Left lung (tissue), 4 donors: ENCODE measurements at regions not wholly inside any gene's neighbourhood (a gene's known extent, or its start where the extent isn't known, plus 50 kb on each side); places are given as distances from the start of the nearest gene placed in this dataset.
"Not testable (repeated sequence)": the region's sequence is repeated elsewhere in the genome, so short reads cannot be mapped to it uniquely, and the experiment has no call there.

Source experiments
- ATAC-seq: fragments of 200-7000 bp; cut with Tn5 transposase; one replicate; pipeline ENCODE4 v1.9.1; 2020; ENCODE audit warnings: moderate library complexity
- DNase-seq, 4 donors: peaks; one replicate each; pipeline ENCODE4 v3.0.0-alpha.2; 2013 to 2020
- H3K27ac ChIP-seq, 2 donors: fragments of 200-600 bp; sonication (generic) in 1 of 2; one replicate each; pipeline versions ENCODE4 v1.5.0 to v1.8.0; 2020 to 2021
- H3K27me3 ChIP-seq, 2 donors: fragments of 200-600 bp; sonication (generic) in 1 of 2; one replicate each; pipeline versions ENCODE4 v1.5.0 to v1.8.0; 2020 to 2021
- H3K36me3 ChIP-seq, 2 donors: fragments of 200-600 bp; sonication (generic) in 1 of 2; one replicate each; pipeline versions ENCODE4 v1.5.0 to v1.8.0; 2020 to 2021
- H3K4me1 ChIP-seq, 2 donors: fragments of 200-600 bp; one replicate each; pipeline ENCODE4 v1.8.0; 2021
- H3K4me3 ChIP-seq, 2 donors: fragments of 200-600 bp; sonication (generic) in 1 of 2; one replicate each; pipeline versions ENCODE4 v1.5.0 to v1.8.0; 2020 to 2021; ENCODE audit warnings: mild to moderate bottlenecking in 1 of 2
- H3K9me3 ChIP-seq, 2 donors: fragments of 200-600 bp; sonication (generic) in 1 of 2; one replicate each; pipeline versions ENCODE4 v1.5.0 to v1.8.0; 2020 to 2021
- CTCF ChIP-seq, 2 donors: fragments of 200-600 bp; sonication (generic) in 1 of 2; IDR thresholded peaks; one replicate each; pipeline versions ENCODE4 v1.5.0 to v1.8.0; 2021; ENCODE audit warnings: antibody characterized with exemption in 2 of 2
- intact Hi-C, 2 donors: fragments of 100-400 bp; cut with DNase I; formaldehyde crosslinking; loops; one replicate each; pipeline versions ENCODE4 v1.11.2 to v1.14.2; 2022
- donor health status: DM: no; HTN: yes; CAD: no.
- donor health status: DM: no; HTN: no; CAD: no.

- DNase-seq = no peak
- Histone ChIP-seq H3K4me3 (no peak overlapping the region), H3K4me1 (peaks cover 0 to 6% of the 10 kb centered on the region in 2 donors), H3K9me3 (no peaks in the 10 kb centered on the region), H3K36me3 (no peaks in the 10 kb centered on the region), H3K27me3 (no peaks in the 10 kb centered on the region), H3K27ac (no peak overlapping the region)
- intact Hi-C loops = no loop called here
- no peak for TF ChIP-seq CTCF (IDR thresholded peaks at IDR 0.05)
- ATAC-seq = no peak
These were observed 172.6 kb downstream of the SKIDA1 start for GRCh38 chr10:21352886-21353285.

GRCh38 chr10:21351594-21351993, 173.9 kb downstream of the SKIDA1 start:
- H3K9me3 ChIP-seq, H3K27ac ChIP-seq, intact Hi-C loops, H3K4me3 ChIP-seq, H3K27me3 ChIP-seq, ATAC-seq, DNase-seq, H3K4me1 ChIP-seq, H3K36me3 ChIP-seq: not testable (repeated sequence)

- intact Hi-C loops = no loop called here
- Histone ChIP-seq H3K9me3 (no peaks in the 10 kb centered on the region), H3K36me3 (no peaks in the 10 kb centered on the region), H3K27me3 (no peaks in the 10 kb centered on the region), H3K4me3 (no peak overlapping the region), H3K4me1 (peaks cover 0 to 6% of the 10 kb centered on the region in 2 donors), H3K27ac (peak overlapping the region in 1 of 2 donors; percentile 54)
- no peak for TF ChIP-seq CTCF (IDR thresholded peaks at IDR 0.05)
- DNase-seq (no peak), ATAC-seq (peak; percentile 16)
These were observed 175.6 kb downstream of the SKIDA1 start for GRCh38 chr10:21349912-21350286.

GRCh38 chr10:21347785-21348170, 177.7 kb downstream of the SKIDA1 start:
- DNase-seq (peak in 1 of 4 donors; percentile 60), ATAC-seq (no peak)
- no peaks in the 10 kb centered on the region for H3K9me3 ChIP-seq
- H3K4me3 ChIP-seq = no peak overlapping the region
- H3K27ac ChIP-seq = no peak overlapping the region
- no peaks in the 10 kb centered on the region for H3K27me3 ChIP-seq
- H3K4me1 ChIP-seq = peaks cover 0 to 6% of the 10 kb centered on the region in 2 donors
- no peaks in the 10 kb centered on the region for H3K36me3 ChIP-seq
- intact Hi-C loops = no loop called here
- TF ChIP-seq CTCF (IDR thresholded peaks at IDR 0.05) = no peak

- H3K36me3 ChIP-seq = no peaks in the 10 kb centered on the region
- TF ChIP-seq CTCF (IDR thresholded peaks at IDR 0.05) = no peak
- no peak for ATAC-seq
- no peak overlapping the region for H3K4me3 ChIP-seq
- no peaks in the 10 kb centered on the region for H3K9me3 ChIP-seq
- intact Hi-C loops = no loop called here
- peaks cover 0 to 6% of the 10 kb centered on the region in 2 donors for H3K4me1 ChIP-seq
- no peak overlapping the region for H3K27ac ChIP-seq
- no peak for DNase-seq
- H3K27me3 ChIP-seq = no peaks in the 10 kb centered on the region
These were observed 178.3 kb downstream of the SKIDA1 start for GRCh38 chr10:21347043-21347784.

- Histone ChIP-seq H3K4me3 (no peak overlapping the region), H3K36me3 (no peaks in the 10 kb centered on the region), H3K9me3 (no peaks in the 10 kb centered on the region), H3K27me3 (no peaks in the 10 kb centered on the region), H3K4me1 (no peaks in the 10 kb centered on the region), H3K27ac (no peak overlapping the region)
- DNase-seq (no peak), ATAC-seq (no peak)
- intact Hi-C loops = no loop called here
- TF ChIP-seq CTCF (IDR thresholded peaks at IDR 0.05) = no peak
These were observed 182.4 kb downstream of the SKIDA1 start for GRCh38 chr10:21343087-21343486.

GRCh38 chr10:21342499-21342898, 183.0 kb downstream of the SKIDA1 start:
- H3K4me3 ChIP-seq, ATAC-seq, H3K27ac ChIP-seq, DNase-seq, H3K36me3 ChIP-seq, H3K9me3 ChIP-seq, H3K4me1 ChIP-seq, intact Hi-C loops, H3K27me3 ChIP-seq: not testable (repeated sequence)
